K562 (cell line): ENCODE measurements at regions not wholly inside any gene's neighbourhood (a gene's known extent, or its start where the extent isn't known, plus 50 kb on each side); places are given as distances from the start of the nearest gene placed in this dataset.

Source experiments
- ATAC-seq: fragments of 200-7000 bp; cut with Tn5 transposase; 3 replicates; pipeline ENCODE4 v1.9.1; 2020; ENCODE audit warnings: moderate library complexity
- BruUV-seq: library from RNA; stranded (reverse); fragments of 400-500 nt; replicated peaks from 2 replicates; lab custom pipeline; 2021; lab: Mats Ljungman, UMichigan
- CTCF ChIA-PET: fragments of 300-600 bp; formaldehyde crosslinking; extraction: SDS; loops from one replicate; lab custom pipeline; 2021; ENCODE audit warnings: low intra/inter-chr PET ratio; lab: Yijun Ruan, JAX
- POLR2A ChIA-PET: fragments of 300-600, 350-650 bp; sonication (Branson Sonifier 250); formaldehyde crosslinking; extraction: SDS; loops from one replicate; lab custom pipeline; 2021; ENCODE audit warnings: antibody characterized with exemption, inconsistent platforms; lab: Yijun Ruan, JAX
- DNase-seq, 4 experiments: peaks; one replicate each; pipeline versions ENCODE4 v3.0.0 to v3.0.0-alpha.2; 2011 to 2018; ENCODE audit warnings: low spot score in 3 of 4, mixed read lengths in 3 of 4; ENCODE audit errors: extremely low read depth in 1 of 4
- FAIRE-seq: peaks from 2 replicates; lab custom pipeline; 2011; peaks lifted over from hg19 to GRCh38; lab: Jason Lieb, UNC
- H2AFZ ChIP-seq: 2 replicates; pipeline ENCODE4 v1.6.0; 2011; ENCODE audit warnings: low read depth, low read length, control low read depth, inconsistent platforms
- H3K27ac ChIP-seq: fragments of 200-600 bp; 3 replicates; pipeline ENCODE4 v1.8.0; 2011; ENCODE audit warnings: low read depth, mild to moderate bottlenecking, control low read depth, inconsistent platforms, low read length, moderate library complexity, mixed read lengths; ENCODE audit errors: extremely low read depth
- H3K27me3 ChIP-seq, 2 experiments: fragments of 300-600 bp in 1 of 2; 2 replicates in 1 of 2; 3 replicates in 1 of 2; pipeline versions ENCODE4 v1.6.0 to v1.8.0; 2011; ENCODE audit warnings: inconsistent platforms in 2 of 2, low read length in 2 of 2, mild to moderate bottlenecking in 1 of 2, mixed read lengths in 1 of 2, moderate library complexity in 1 of 2; ENCODE audit not compliant: control insufficient read depth in 2 of 2, insufficient read depth in 2 of 2
- H3K36me3 ChIP-seq: fragments of 300-600 bp; 3 replicates; pipeline ENCODE4 v1.8.0; 2011; ENCODE audit warnings: mild to moderate bottlenecking, low read length, inconsistent platforms; ENCODE audit not compliant: control insufficient read depth, insufficient read depth
- H3K4me1 ChIP-seq, 2 experiments: fragments of 200-600 bp in 1 of 2; replicated peaks in 1 of 2; 2 replicates in 1 of 2; 3 replicates in 1 of 2; pipeline versions ENCODE4 v1.5.1 to v1.8.0; 2011; ENCODE audit warnings: inconsistent platforms in 2 of 2, low read length in 2 of 2, mild to moderate bottlenecking in 1 of 2, mixed read lengths in 1 of 2, moderate library complexity in 1 of 2; ENCODE audit not compliant: control insufficient read depth in 2 of 2, insufficient read depth in 2 of 2
- H3K4me2 ChIP-seq: 2 replicates; pipeline ENCODE4 v1.6.1; 2011; ENCODE audit warnings: low read length, control low read depth, inconsistent platforms, mixed read lengths; ENCODE audit not compliant: insufficient read depth
- H3K4me3 ChIP-seq: fragments of 200-600 bp; sonication (generic), shearing (Covaris generic); 2 replicates; pipeline ENCODE4 v1.5.1; 2016; ENCODE audit warnings: control low read depth, inconsistent platforms
- H3K79me2 ChIP-seq: fragments of 200-600 bp; 3 replicates; pipeline ENCODE4 v1.8.0; 2011; ENCODE audit warnings: low read length, inconsistent platforms; ENCODE audit not compliant: control insufficient read depth, insufficient read depth
- H3K9ac ChIP-seq, 2 experiments: 2 replicates each; pipeline versions ENCODE4 v1.6.0 to v1.6.1; 2011; ENCODE audit warnings: low read depth in 2 of 2, low read length in 2 of 2, control low read depth in 1 of 2, inconsistent platforms in 1 of 2, mild to moderate bottlenecking in 1 of 2, mixed read lengths in 1 of 2; ENCODE audit not compliant: insufficient read depth in 1 of 2
- H3K9me1 ChIP-seq: one replicate; pipeline ENCODE4 v1.6.0; 2011; ENCODE audit warnings: inconsistent platforms, mild to moderate bottlenecking, low read length, moderate library complexity; ENCODE audit not compliant: control insufficient read depth, insufficient read depth
- H3K9me3 ChIP-seq: replicated peaks from 2 replicates; pipeline ENCODE4 v1.5.1; 2011; ENCODE audit warnings: low read depth, low read length, inconsistent platforms; ENCODE audit not compliant: control insufficient read depth, insufficient read depth
- H4K20me1 ChIP-seq: replicated peaks from 2 replicates; pipeline ENCODE4 v1.6.1; 2011; ENCODE audit warnings: low read length, inconsistent platforms, mixed read lengths; ENCODE audit not compliant: control insufficient read depth, insufficient read depth
- C11orf30 ChIP-seq: fragments of 450-650 bp; IDR thresholded peaks from 2 replicates; pipeline ENCODE4 v1.6.1; 2016; ENCODE audit warnings: low read depth, mild to moderate bottlenecking
- CCNT2 ChIP-seq: IDR thresholded peaks from 2 replicates; pipeline ENCODE4 v1.6.1; 2011; ENCODE audit warnings: borderline replicate concordance, low read depth, mild to moderate bottlenecking, moderate library complexity, mixed read lengths, low read length; ENCODE audit not compliant: insufficient read length; ENCODE audit errors: extremely low read depth
- EP400 ChIP-seq: fragments of 450-650 bp; IDR thresholded peaks from 2 replicates; pipeline ENCODE4 v1.6.1; 2017; ENCODE audit warnings: antibody characterized with exemption, mild to moderate bottlenecking, moderate library complexity
- MAFF ChIP-seq: IDR thresholded peaks from 2 replicates; pipeline ENCODE4 v1.6.1; 2012; ENCODE audit warnings: low read length, improper control_type of control experiment
- MAFG ChIP-seq: fragments of 450-650 bp; conservative IDR thresholded peaks from 2 replicates; pipeline ENCODE4 v1.6.1; 2016; ENCODE audit warnings: missing genetic modification characterization, missing compliant biosample characterization
- MAFK ChIP-seq: IDR thresholded peaks from 2 replicates; pipeline ENCODE4 v1.6.1; 2011; ENCODE audit warnings: low read length, improper control_type of control experiment
- PREB ChIP-seq: sonication (generic); formaldehyde crosslinking; IDR thresholded peaks from 2 replicates; pipeline ENCODE4 v1.8.1; 2023; ENCODE audit warnings: mild to moderate bottlenecking, missing genetic modification reagents
- RBM14 ChIP-seq: fragments of 200-400 bp; formaldehyde crosslinking; IDR thresholded peaks from 2 replicates; pipeline ENCODE4 v1.6.1; 2018; ENCODE audit warnings: low read depth, mild to moderate bottlenecking, low read length, moderate library complexity, borderline replicate concordance; ENCODE audit not compliant: insufficient read depth
- ZNF316 ChIP-seq: fragments of 450-650 bp; IDR thresholded peaks from 2 replicates; pipeline ENCODE4 v1.6.1; 2016
- ZNF511 ChIP-seq: sonication (generic); formaldehyde crosslinking; IDR thresholded peaks from 2 replicates; pipeline ENCODE4 v1.8.0; 2022; ENCODE audit warnings: mild to moderate bottlenecking, missing genetic modification reagents
- WGBS: fragments of 100-300 bp; shearing (Covaris generic); methylation state at CpG from one replicate; pipeline ENCODE4 v1.1.6; 2016; ENCODE audit warnings: low coverage, mixed read lengths; ENCODE audit not compliant: insufficient coverage; ENCODE audit errors: missing lambda C conversion rate; 5-methylcytosine and 5-hydroxymethylcytosine counted together
- in situ Hi-C: fragments of 300-500 bp; cut with MboI; formaldehyde crosslinking; loops from 4 replicates; pipeline ENCODE4 v1.15.0; 2018; ENCODE audit warnings: inconsistent platforms, mixed read lengths
- intact Hi-C: fragments of 100-400 bp; cut with micrococcal nuclease; formaldehyde crosslinking; loops from 2 replicates; pipeline ENCODE4 v1.14.2; 2022

DNA sequence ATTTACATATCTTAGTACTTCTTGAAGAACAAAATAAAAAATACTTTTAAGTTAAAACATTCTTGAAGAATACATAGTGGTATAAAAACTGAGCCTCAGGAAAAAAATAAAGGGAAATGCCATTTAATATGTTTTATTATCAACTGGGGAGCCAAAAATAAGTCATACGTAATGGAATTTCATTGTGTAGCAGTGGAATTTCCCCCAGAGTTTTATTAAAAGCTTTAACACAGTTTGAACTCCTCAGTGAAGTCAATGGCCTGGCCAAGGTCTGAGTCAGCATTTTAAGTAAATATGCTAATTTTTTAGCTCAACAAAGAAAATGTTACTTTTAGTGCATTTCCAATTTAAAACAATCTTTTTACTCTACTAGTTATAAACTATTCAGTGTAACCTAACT lies 350.1 kb upstream of the ATP2B1 start:
- Histone ChIP-seq H3K27ac (no peak overlapping the region), H3K27me3 (no peaks in the 10 kb centered on the region)
- POLR2A ChIA-PET: no interaction called here

DNA sequence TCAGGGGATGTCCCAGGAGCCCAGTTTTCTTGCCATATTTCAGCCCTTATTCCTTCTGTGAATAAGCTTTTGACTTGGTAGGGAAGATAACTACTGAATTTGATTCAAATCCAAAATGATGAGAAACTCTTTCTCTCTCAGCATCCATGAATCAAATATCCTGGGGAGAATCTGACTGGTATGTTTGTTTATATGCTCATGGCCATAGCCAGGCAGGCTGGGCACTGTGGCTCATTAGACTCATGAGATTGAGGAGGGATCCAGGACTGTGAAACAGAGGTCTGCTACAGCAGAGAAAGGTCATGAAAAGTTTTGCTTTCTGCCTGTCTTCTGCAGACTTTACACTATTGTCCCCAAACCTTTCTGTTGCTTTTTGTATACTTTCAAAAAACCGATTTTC lies 346.4 kb upstream of the ATP2B1 start:
- Histone ChIP-seq H3K4me2 (no peak overlapping the region), H3K27me3 (no peaks in the 10 kb centered on the region), H3K9ac (no peak overlapping the region), H3K4me3 (no peak overlapping the region), H3K36me3 (no peaks in the 10 kb centered on the region), H3K9me1 (no peaks in the 10 kb centered on the region), H3K27ac (no peak overlapping the region), H3K79me2 (no peaks in the 10 kb centered on the region), H3K4me1 (no peaks in the 10 kb centered on the region), H4K20me1 (no peaks in the 10 kb centered on the region), H2AFZ (no peak overlapping the region), H3K9me3 (no peaks in the 10 kb centered on the region)
- no TSS peak for BruUV-seq
- CTCF ChIA-PET: no interaction called here
- WGBS: 0% methylated on average over 1 of the region's 1 CpG
- FAIRE-seq (no peak), DNase-seq (no peak), ATAC-seq (no peak)
- POLR2A ChIA-PET: no interaction called here
- intact Hi-C loops (no loop called here), in situ Hi-C loops (no loop called here)
- no peak for TF ChIP-seq ZNF511 (CRISPR knock-in tag)
- no peak for TF ChIP-seq EP400
- TF ChIP-seq CCNT2: no peak

More for the DNA sequence above, 350.1 kb upstream of the ATP2B1 start:
- H3K4me2 ChIP-seq: no peak overlapping the region
- DNase-seq: no peak
- peak; percentile 83 for TF ChIP-seq MAFK
- peak; percentile 62 for TF ChIP-seq MAFG (tag)
- TF ChIP-seq RBM14: no peak
- peak; percentile 77 for TF ChIP-seq ZNF316
- peak; percentile 66 for TF ChIP-seq C11orf30
- TF ChIP-seq PREB: no peak
- TF ChIP-seq MAFF: peak; percentile 71
- TF ChIP-seq, all 486 proteins: peak for 5
- no TSS peak for BruUV-seq
- no peaks in the 10 kb centered on the region for H3K9me1 ChIP-seq
- no peak for FAIRE-seq
- H3K4me3 ChIP-seq: no peak overlapping the region
- no peaks in the 10 kb centered on the region for H3K4me1 ChIP-seq
- no peak overlapping the region for H2AFZ ChIP-seq
- no peaks in the 10 kb centered on the region for H3K79me2 ChIP-seq
- in situ Hi-C loops (no loop called here), intact Hi-C loops (no loop called here)
- CTCF ChIA-PET: no interaction called here
- H3K9ac ChIP-seq: no peak overlapping the region
- ATAC-seq: no peak
- WGBS: 23% methylated on average over 1 of the region's 1 CpG
- no peaks in the 10 kb centered on the region for H4K20me1 ChIP-seq
- no peaks in the 10 kb centered on the region for H3K36me3 ChIP-seq
- H3K9me3 ChIP-seq: no peaks in the 10 kb centered on the region
